ENCODE measurements at regions not wholly inside any gene's neighbourhood (a gene's known extent, or its start where the extent isn't known, plus 50 kb on each side); places are given as distances from the start of the nearest gene placed in this dataset.

DNA sequence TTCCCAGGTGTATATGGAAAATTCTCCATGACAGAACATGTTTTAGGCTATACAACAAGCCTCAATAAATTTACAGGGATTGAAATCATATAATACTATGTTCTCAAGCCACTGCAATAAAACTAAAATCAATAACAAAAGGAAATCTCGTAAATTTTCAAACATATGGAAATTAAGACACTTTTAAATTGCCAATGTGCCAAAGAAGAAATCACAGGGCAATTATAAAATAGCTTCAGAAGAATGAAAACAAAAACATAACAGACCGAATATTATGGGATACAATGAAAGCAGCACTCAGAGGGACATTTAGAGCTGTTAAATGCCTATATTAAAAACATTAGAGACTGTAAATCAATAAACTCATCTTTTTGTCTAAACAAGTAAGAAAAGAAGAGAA is 555.7 kb upstream of the B3GAT1 start:
- TF ChIP-seq, protein P1, sequence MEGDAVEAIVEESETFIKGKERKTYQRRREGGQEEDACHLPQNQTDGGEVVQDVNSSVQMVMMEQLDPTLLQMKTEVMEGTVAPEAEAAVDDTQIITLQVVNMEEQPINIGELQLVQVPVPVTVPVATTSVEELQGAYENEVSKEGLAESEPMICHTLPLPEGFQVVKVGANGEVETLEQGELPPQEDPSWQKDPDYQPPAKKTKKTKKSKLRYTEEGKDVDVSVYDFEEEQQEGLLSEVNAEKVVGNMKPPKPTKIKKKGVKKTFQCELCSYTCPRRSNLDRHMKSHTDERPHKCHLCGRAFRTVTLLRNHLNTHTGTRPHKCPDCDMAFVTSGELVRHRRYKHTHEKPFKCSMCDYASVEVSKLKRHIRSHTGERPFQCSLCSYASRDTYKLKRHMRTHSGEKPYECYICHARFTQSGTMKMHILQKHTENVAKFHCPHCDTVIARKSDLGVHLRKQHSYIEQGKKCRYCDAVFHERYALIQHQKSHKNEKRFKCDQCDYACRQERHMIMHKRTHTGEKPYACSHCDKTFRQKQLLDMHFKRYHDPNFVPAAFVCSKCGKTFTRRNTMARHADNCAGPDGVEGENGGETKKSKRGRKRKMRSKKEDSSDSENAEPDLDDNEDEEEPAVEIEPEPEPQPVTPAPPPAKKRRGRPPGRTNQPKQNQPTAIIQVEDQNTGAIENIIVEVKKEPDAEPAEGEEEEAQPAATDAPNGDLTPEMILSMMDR (IDR thresholded peaks at IDR 0.05): no peak
- TF ChIP-seq NFYB (CRISPR knock-in tag; conservative IDR thresholded peaks at IDR 0.05; ENCODE audit: low read depth) (no peak), CREM (CRISPR knock-in tag; IDR thresholded peaks at IDR 0.05) (no peak), FOXP1 (CRISPR knock-in tag; IDR thresholded peaks at IDR 0.05; ENCODE audit: borderline replicate concordance) (no peak), MYBL2 (CRISPR knock-in tag; IDR thresholded peaks at IDR 0.05) (no peak), NR3C1 (CRISPR knock-in tag; conservative IDR thresholded peaks at IDR 0.05; ENCODE audit: low read depth) (no peak), FOXK1 (CRISPR knock-in tag; IDR thresholded peaks at IDR 0.05) (no peak), FOXJ3 (CRISPR knock-in tag; IDR thresholded peaks at IDR 0.05; ENCODE audit: borderline replicate concordance) (no peak)
- TF ChIP-seq, protein P2, sequence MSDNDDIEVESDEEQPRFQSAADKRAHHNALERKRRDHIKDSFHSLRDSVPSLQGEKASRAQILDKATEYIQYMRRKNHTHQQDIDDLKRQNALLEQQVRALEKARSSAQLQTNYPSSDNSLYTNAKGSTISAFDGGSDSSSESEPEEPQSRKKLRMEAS (CRISPR knock-in tag; IDR thresholded peaks at IDR 0.05): no peak
- TF ChIP-seq, protein P3, sequence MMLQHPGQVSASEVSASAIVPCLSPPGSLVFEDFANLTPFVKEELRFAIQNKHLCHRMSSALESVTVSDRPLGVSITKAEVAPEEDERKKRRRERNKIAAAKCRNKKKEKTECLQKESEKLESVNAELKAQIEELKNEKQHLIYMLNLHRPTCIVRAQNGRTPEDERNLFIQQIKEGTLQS (CRISPR knock-in tag; conservative IDR thresholded peaks at IDR 0.05): no peak
- TF ChIP-seq, protein P4, sequence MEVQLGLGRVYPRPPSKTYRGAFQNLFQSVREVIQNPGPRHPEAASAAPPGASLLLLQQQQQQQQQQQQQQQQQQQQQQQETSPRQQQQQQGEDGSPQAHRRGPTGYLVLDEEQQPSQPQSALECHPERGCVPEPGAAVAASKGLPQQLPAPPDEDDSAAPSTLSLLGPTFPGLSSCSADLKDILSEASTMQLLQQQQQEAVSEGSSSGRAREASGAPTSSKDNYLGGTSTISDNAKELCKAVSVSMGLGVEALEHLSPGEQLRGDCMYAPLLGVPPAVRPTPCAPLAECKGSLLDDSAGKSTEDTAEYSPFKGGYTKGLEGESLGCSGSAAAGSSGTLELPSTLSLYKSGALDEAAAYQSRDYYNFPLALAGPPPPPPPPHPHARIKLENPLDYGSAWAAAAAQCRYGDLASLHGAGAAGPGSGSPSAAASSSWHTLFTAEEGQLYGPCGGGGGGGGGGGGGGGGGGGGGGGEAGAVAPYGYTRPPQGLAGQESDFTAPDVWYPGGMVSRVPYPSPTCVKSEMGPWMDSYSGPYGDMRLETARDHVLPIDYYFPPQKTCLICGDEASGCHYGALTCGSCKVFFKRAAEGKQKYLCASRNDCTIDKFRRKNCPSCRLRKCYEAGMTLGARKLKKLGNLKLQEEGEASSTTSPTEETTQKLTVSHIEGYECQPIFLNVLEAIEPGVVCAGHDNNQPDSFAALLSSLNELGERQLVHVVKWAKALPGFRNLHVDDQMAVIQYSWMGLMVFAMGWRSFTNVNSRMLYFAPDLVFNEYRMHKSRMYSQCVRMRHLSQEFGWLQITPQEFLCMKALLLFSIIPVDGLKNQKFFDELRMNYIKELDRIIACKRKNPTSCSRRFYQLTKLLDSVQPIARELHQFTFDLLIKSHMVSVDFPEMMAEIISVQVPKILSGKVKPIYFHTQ (CRISPR knock-in tag; IDR thresholded peaks at IDR 0.05): no peak
- TF ChIP-seq, protein P5, sequence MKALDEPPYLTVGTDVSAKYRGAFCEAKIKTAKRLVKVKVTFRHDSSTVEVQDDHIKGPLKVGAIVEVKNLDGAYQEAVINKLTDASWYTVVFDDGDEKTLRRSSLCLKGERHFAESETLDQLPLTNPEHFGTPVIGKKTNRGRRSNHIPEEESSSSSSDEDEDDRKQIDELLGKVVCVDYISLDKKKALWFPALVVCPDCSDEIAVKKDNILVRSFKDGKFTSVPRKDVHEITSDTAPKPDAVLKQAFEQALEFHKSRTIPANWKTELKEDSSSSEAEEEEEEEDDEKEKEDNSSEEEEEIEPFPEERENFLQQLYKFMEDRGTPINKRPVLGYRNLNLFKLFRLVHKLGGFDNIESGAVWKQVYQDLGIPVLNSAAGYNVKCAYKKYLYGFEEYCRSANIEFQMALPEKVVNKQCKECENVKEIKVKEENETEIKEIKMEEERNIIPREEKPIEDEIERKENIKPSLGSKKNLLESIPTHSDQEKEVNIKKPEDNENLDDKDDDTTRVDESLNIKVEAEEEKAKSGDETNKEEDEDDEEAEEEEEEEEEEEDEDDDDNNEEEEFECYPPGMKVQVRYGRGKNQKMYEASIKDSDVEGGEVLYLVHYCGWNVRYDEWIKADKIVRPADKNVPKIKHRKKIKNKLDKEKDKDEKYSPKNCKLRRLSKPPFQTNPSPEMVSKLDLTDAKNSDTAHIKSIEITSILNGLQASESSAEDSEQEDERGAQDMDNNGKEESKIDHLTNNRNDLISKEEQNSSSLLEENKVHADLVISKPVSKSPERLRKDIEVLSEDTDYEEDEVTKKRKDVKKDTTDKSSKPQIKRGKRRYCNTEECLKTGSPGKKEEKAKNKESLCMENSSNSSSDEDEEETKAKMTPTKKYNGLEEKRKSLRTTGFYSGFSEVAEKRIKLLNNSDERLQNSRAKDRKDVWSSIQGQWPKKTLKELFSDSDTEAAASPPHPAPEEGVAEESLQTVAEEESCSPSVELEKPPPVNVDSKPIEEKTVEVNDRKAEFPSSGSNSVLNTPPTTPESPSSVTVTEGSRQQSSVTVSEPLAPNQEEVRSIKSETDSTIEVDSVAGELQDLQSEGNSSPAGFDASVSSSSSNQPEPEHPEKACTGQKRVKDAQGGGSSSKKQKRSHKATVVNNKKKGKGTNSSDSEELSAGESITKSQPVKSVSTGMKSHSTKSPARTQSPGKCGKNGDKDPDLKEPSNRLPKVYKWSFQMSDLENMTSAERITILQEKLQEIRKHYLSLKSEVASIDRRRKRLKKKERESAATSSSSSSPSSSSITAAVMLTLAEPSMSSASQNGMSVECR (CRISPR knock-in tag; IDR thresholded peaks at IDR 0.05; ENCODE audit: borderline replicate concordance): no peak
- TF ChIP-seq, protein P6, sequence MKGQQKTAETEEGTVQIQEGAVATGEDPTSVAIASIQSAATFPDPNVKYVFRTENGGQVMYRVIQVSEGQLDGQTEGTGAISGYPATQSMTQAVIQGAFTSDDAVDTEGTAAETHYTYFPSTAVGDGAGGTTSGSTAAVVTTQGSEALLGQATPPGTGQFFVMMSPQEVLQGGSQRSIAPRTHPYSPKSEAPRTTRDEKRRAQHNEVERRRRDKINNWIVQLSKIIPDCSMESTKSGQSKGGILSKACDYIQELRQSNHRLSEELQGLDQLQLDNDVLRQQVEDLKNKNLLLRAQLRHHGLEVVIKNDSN (CRISPR knock-in tag; IDR thresholded peaks at IDR 0.05): no peak
- TF ChIP-seq, protein P7, sequence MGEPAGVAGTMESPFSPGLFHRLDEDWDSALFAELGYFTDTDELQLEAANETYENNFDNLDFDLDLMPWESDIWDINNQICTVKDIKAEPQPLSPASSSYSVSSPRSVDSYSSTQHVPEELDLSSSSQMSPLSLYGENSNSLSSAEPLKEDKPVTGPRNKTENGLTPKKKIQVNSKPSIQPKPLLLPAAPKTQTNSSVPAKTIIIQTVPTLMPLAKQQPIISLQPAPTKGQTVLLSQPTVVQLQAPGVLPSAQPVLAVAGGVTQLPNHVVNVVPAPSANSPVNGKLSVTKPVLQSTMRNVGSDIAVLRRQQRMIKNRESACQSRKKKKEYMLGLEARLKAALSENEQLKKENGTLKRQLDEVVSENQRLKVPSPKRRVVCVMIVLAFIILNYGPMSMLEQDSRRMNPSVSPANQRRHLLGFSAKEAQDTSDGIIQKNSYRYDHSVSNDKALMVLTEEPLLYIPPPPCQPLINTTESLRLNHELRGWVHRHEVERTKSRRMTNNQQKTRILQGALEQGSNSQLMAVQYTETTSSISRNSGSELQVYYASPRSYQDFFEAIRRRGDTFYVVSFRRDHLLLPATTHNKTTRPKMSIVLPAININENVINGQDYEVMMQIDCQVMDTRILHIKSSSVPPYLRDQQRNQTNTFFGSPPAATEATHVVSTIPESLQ (CRISPR knock-in tag; IDR thresholded peaks at IDR 0.05): no peak

Measured in WTC11 (cell line).